ENCODE measurements at regions not wholly inside any gene's neighbourhood (a gene's known extent, or its start where the extent isn't known, plus 50 kb on each side); places are given as distances from the start of the nearest gene placed in this dataset.

GRCh38 chr20:57990396-57990987 lies 238.0 kb downstream of the ANKRD60 start:
- TF ChIP-seq CTCF (conservative IDR thresholded peaks at IDR 0.05; ENCODE audit: low read length) (no peak), EZH2phosphoT487 (IDR thresholded peaks at IDR 0.05; ENCODE audit: borderline replicate concordance, low read depth, low read length) (no peak)

Data from OCI-LY7 (cell line).